ENCODE measurements at regions not wholly inside any gene's neighbourhood (a gene's known extent, or its start where the extent isn't known, plus 50 kb on each side); places are given as distances from the start of the nearest gene placed in this dataset.

DNA sequence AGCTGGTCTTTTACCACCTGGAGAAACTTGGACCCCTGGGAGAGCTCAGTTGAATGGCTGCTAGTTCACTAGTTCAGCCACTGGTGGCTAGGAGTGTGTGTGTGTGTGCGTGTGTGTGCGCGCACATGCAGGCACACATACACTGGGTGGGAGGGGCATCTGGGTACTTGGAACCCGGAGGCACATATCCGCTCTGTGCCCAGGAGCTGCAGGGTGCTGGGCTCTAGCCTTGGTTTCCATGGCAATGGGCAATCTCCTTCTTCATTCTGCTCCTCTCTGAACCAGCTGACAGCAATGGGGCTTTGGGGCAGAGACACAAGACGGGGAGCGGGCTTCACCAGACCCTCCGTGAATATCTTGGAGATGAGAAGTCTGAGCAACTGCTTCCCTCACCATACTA lies 87.1 kb upstream of the DISP3 start:
- CTCF ChIA-PET (ENCODE audit: unreplicated experiment): no interaction called here

DNA sequence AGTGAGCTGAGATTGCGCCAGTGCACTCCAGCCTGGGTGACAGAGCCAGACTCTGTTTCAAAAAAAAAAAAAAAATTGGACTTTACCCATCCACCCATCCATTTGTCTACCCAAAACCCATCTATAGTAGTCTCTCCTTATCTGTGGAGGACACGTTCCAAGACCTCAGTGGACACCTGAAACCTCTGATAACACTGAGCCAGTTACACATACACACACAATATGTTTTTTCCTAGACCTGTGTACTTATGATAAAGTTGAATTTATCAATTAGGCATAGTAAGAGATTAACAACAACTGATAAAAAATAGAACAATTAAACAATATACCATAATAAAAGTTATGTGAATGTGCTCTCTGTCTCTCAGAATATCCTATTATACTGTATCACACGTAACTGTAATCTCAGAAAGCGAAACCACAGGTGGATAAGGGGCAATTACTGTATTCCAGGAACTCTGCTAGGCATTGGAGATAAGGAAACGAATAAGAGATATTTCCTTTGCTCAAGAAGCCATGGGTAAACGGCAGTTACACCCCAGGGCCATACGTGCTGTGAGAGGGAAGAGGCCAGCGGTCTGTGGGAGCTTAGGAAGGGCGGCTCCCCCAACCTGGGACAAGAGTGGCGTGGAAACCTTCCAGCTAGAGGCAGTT lies 84.2 kb upstream of the DISP3 start:
- no peak for TF ChIP-seq EZH2phosphoT487 (IDR thresholded peaks at IDR 0.05; ENCODE audit: borderline replicate concordance, low read depth, low read length)
- TF ChIP-seq, protein P1, sequence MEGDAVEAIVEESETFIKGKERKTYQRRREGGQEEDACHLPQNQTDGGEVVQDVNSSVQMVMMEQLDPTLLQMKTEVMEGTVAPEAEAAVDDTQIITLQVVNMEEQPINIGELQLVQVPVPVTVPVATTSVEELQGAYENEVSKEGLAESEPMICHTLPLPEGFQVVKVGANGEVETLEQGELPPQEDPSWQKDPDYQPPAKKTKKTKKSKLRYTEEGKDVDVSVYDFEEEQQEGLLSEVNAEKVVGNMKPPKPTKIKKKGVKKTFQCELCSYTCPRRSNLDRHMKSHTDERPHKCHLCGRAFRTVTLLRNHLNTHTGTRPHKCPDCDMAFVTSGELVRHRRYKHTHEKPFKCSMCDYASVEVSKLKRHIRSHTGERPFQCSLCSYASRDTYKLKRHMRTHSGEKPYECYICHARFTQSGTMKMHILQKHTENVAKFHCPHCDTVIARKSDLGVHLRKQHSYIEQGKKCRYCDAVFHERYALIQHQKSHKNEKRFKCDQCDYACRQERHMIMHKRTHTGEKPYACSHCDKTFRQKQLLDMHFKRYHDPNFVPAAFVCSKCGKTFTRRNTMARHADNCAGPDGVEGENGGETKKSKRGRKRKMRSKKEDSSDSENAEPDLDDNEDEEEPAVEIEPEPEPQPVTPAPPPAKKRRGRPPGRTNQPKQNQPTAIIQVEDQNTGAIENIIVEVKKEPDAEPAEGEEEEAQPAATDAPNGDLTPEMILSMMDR (conservative IDR thresholded peaks at IDR 0.05; ENCODE audit: low read length): no peak
- no peak overlapping the region for H3K4me3 ChIP-seq (ENCODE audit: low read depth, low read length, poor library complexity, severe bottlenecking)
- no peaks in the 10 kb centered on the region for H3K4me1 ChIP-seq (ENCODE audit: insufficient read depth, low read length, poor library complexity, severe bottlenecking)
- no peaks in the 10 kb centered on the region for H3K9me3 ChIP-seq (ENCODE audit: low read length)
- H3K79me2 ChIP-seq (ENCODE audit: insufficient read depth, low read depth, low read length): no peaks in the 10 kb centered on the region
- DNase-seq (ENCODE audit: low spot score): no peak
- intact Hi-C loops (cut with micrococcal nuclease; ENCODE audit: unreplicated experiment): no loop called here
- no peaks in the 10 kb centered on the region for H3K9me2 ChIP-seq (ENCODE audit: insufficient read depth, low read length)
- no peaks in the 10 kb centered on the region for H4K20me1 ChIP-seq (ENCODE audit: insufficient read depth, low read length)
- H3K4me2 ChIP-seq (ENCODE audit: low read length): no peak overlapping the region
- POLR2A ChIA-PET: no interaction called here
- BruUV-seq (replicated peaks): no TSS peak
- H3K36me3 ChIP-seq (ENCODE audit: insufficient read depth, low read length): no peaks in the 10 kb centered on the region
- H2AFZ ChIP-seq (ENCODE audit: low read length): no peak overlapping the region
- CTCF ChIA-PET (ENCODE audit: unreplicated experiment): no interaction called here
- H3K27ac ChIP-seq (ENCODE audit: low read depth, low read length, poor library complexity, severe bottlenecking): no peak overlapping the region

More for the DNA sequence above, 87.1 kb upstream of the DISP3 start:
- Histone ChIP-seq H3K27ac (ENCODE audit: low read depth, low read length, poor library complexity, severe bottlenecking) (no peak overlapping the region), H4K20me1 (ENCODE audit: insufficient read depth, low read length) (no peaks in the 10 kb centered on the region), H3K9me2 (ENCODE audit: insufficient read depth, low read length) (no peaks in the 10 kb centered on the region), H3K36me3 (ENCODE audit: insufficient read depth, low read length) (no peaks in the 10 kb centered on the region), H3K4me2 (ENCODE audit: low read length) (no peak overlapping the region), H3K4me1 (ENCODE audit: insufficient read depth, low read length, poor library complexity, severe bottlenecking) (no peaks in the 10 kb centered on the region), H3K79me2 (ENCODE audit: insufficient read depth, low read depth, low read length) (no peaks in the 10 kb centered on the region), H2AFZ (ENCODE audit: low read length) (no peak overlapping the region), H3K9me3 (ENCODE audit: low read length) (no peaks in the 10 kb centered on the region), H3K4me3 (ENCODE audit: low read depth, low read length, poor library complexity, severe bottlenecking) (no peak overlapping the region)
- POLR2A ChIA-PET: interaction anchor here (0.5 kb wide), 1 partner anchor 550 kb away, joined by 3 read pairs; no protein-coding TSS in a partner anchor
- intact Hi-C loops (cut with micrococcal nuclease; ENCODE audit: unreplicated experiment): no loop called here
- BruUV-seq (replicated peaks): no TSS peak
- no peak for DNase-seq (ENCODE audit: low spot score)
- TF ChIP-seq EZH2phosphoT487 (IDR thresholded peaks at IDR 0.05; ENCODE audit: borderline replicate concordance, low read depth, low read length): no peak
- TF ChIP-seq, protein P1 (conservative IDR thresholded peaks at IDR 0.05; ENCODE audit: low read length): no peak

DNA sequence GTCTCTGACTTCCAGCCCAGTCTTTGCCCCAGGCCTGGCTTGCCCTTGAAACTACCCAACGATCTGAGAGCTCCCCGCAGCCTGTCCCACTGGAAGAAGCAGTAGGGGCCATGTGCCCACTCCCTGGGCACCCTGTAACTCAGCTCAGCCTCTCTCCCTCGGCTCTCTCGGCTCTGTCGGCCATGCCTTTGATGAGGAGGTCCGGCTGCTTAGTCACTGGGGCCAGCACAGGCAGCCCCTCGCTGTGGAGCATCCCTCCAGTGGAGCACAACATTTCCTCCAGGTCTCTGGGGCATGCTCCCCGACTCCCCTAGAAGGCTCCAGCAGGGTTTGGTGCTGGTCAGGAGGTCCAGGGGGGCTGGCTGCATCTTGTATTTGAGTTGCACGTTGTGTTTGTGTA lies 83.3 kb upstream of the DISP3 start:
- ChIA-PET CTCF (ENCODE audit: unreplicated experiment) (no interaction called here), POLR2A (no interaction called here)
- Histone ChIP-seq H3K9me3 (ENCODE audit: low read length) (no peaks in the 10 kb centered on the region), H3K4me3 (ENCODE audit: low read depth, low read length, poor library complexity, severe bottlenecking) (no peak overlapping the region), H4K20me1 (ENCODE audit: insufficient read depth, low read length) (no peaks in the 10 kb centered on the region), H2AFZ (ENCODE audit: low read length) (no peak overlapping the region), H3K36me3 (ENCODE audit: insufficient read depth, low read length) (no peaks in the 10 kb centered on the region), H3K79me2 (ENCODE audit: insufficient read depth, low read depth, low read length) (no peaks in the 10 kb centered on the region), H3K9me2 (ENCODE audit: insufficient read depth, low read length) (no peaks in the 10 kb centered on the region), H3K27ac (ENCODE audit: low read depth, low read length, poor library complexity, severe bottlenecking) (no peak overlapping the region), H3K4me2 (ENCODE audit: low read length) (no peak overlapping the region), H3K4me1 (ENCODE audit: insufficient read depth, low read length, poor library complexity, severe bottlenecking) (no peaks in the 10 kb centered on the region)
- no TSS peak for BruUV-seq (replicated peaks)
- intact Hi-C loops (cut with micrococcal nuclease; ENCODE audit: unreplicated experiment): no loop called here
- no peak for TF ChIP-seq EZH2phosphoT487 (IDR thresholded peaks at IDR 0.05; ENCODE audit: borderline replicate concordance, low read depth, low read length)
- TF ChIP-seq, protein P1 (conservative IDR thresholded peaks at IDR 0.05; ENCODE audit: low read length): no peak
- no peak for DNase-seq (ENCODE audit: low spot score)

All from OCI-LY7 (cell line).